K562 (cell line): ENCODE measurements at regions not wholly inside any gene's neighbourhood (a gene's known extent, or its start where the extent isn't known, plus 50 kb on each side); places are given as distances from the start of the nearest gene placed in this dataset.

Experiments
- ATAC-seq: fragments of 200-7000 bp; cut with Tn5 transposase; 3 replicates; pipeline ENCODE4 v1.9.1; 2020; ENCODE audit warnings: moderate library complexity
- BruUV-seq: library from RNA; stranded (reverse); fragments of 400-500 nt; replicated peaks from 2 replicates; lab custom pipeline; 2021; lab: Mats Ljungman, UMichigan
- CTCF ChIA-PET: fragments of 300-600 bp; formaldehyde crosslinking; extraction: SDS; loops from one replicate; lab custom pipeline; 2021; ENCODE audit warnings: low intra/inter-chr PET ratio; lab: Yijun Ruan, JAX
- POLR2A ChIA-PET: fragments of 300-600, 350-650 bp; sonication (Branson Sonifier 250); formaldehyde crosslinking; extraction: SDS; loops from one replicate; lab custom pipeline; 2021; ENCODE audit warnings: antibody characterized with exemption, inconsistent platforms; lab: Yijun Ruan, JAX
- DNase-seq, 4 experiments: peaks; one replicate each; pipeline versions ENCODE4 v3.0.0 to v3.0.0-alpha.2; 2011 to 2018; ENCODE audit warnings: low spot score in 3 of 4, mixed read lengths in 3 of 4; ENCODE audit errors: extremely low read depth in 1 of 4
- FAIRE-seq: peaks from 2 replicates; lab custom pipeline; 2011; peaks lifted over from hg19 to GRCh38; lab: Jason Lieb, UNC
- H2AFZ ChIP-seq: 2 replicates; pipeline ENCODE4 v1.6.0; 2011; ENCODE audit warnings: low read depth, low read length, control low read depth, inconsistent platforms
- H3K27ac ChIP-seq: fragments of 200-600 bp; 3 replicates; pipeline ENCODE4 v1.8.0; 2011; ENCODE audit warnings: low read depth, mild to moderate bottlenecking, control low read depth, inconsistent platforms, low read length, moderate library complexity, mixed read lengths; ENCODE audit errors: extremely low read depth
- H3K27me3 ChIP-seq, 2 experiments: fragments of 300-600 bp in 1 of 2; 2 replicates in 1 of 2; 3 replicates in 1 of 2; pipeline versions ENCODE4 v1.6.0 to v1.8.0; 2011; ENCODE audit warnings: inconsistent platforms in 2 of 2, low read length in 2 of 2, mild to moderate bottlenecking in 1 of 2, mixed read lengths in 1 of 2, moderate library complexity in 1 of 2; ENCODE audit not compliant: control insufficient read depth in 2 of 2, insufficient read depth in 2 of 2
- H3K36me3 ChIP-seq: fragments of 300-600 bp; 3 replicates; pipeline ENCODE4 v1.8.0; 2011; ENCODE audit warnings: mild to moderate bottlenecking, low read length, inconsistent platforms; ENCODE audit not compliant: control insufficient read depth, insufficient read depth
- H3K4me1 ChIP-seq, 2 experiments: fragments of 200-600 bp in 1 of 2; replicated peaks in 1 of 2; 2 replicates in 1 of 2; 3 replicates in 1 of 2; pipeline versions ENCODE4 v1.5.1 to v1.8.0; 2011; ENCODE audit warnings: inconsistent platforms in 2 of 2, low read length in 2 of 2, mild to moderate bottlenecking in 1 of 2, mixed read lengths in 1 of 2, moderate library complexity in 1 of 2; ENCODE audit not compliant: control insufficient read depth in 2 of 2, insufficient read depth in 2 of 2
- H3K4me2 ChIP-seq: 2 replicates; pipeline ENCODE4 v1.6.1; 2011; ENCODE audit warnings: low read length, control low read depth, inconsistent platforms, mixed read lengths; ENCODE audit not compliant: insufficient read depth
- H3K4me3 ChIP-seq: fragments of 200-600 bp; sonication (generic), shearing (Covaris generic); 2 replicates; pipeline ENCODE4 v1.5.1; 2016; ENCODE audit warnings: control low read depth, inconsistent platforms
- H3K79me2 ChIP-seq: fragments of 200-600 bp; 3 replicates; pipeline ENCODE4 v1.8.0; 2011; ENCODE audit warnings: low read length, inconsistent platforms; ENCODE audit not compliant: control insufficient read depth, insufficient read depth
- H3K9ac ChIP-seq, 2 experiments: 2 replicates each; pipeline versions ENCODE4 v1.6.0 to v1.6.1; 2011; ENCODE audit warnings: low read depth in 2 of 2, low read length in 2 of 2, control low read depth in 1 of 2, inconsistent platforms in 1 of 2, mild to moderate bottlenecking in 1 of 2, mixed read lengths in 1 of 2; ENCODE audit not compliant: insufficient read depth in 1 of 2
- H3K9me1 ChIP-seq: one replicate; pipeline ENCODE4 v1.6.0; 2011; ENCODE audit warnings: inconsistent platforms, mild to moderate bottlenecking, low read length, moderate library complexity; ENCODE audit not compliant: control insufficient read depth, insufficient read depth
- H3K9me3 ChIP-seq: replicated peaks from 2 replicates; pipeline ENCODE4 v1.5.1; 2011; ENCODE audit warnings: low read depth, low read length, inconsistent platforms; ENCODE audit not compliant: control insufficient read depth, insufficient read depth
- H4K20me1 ChIP-seq: replicated peaks from 2 replicates; pipeline ENCODE4 v1.6.1; 2011; ENCODE audit warnings: low read length, inconsistent platforms, mixed read lengths; ENCODE audit not compliant: control insufficient read depth, insufficient read depth
- FOXK2 ChIP-seq, 2 experiments: fragments of 450-650 bp; IDR thresholded peaks in 1 of 2; conservative IDR thresholded peaks in 1 of 2; 2 replicates each; pipeline ENCODE4 v1.6.1; 2016; ENCODE audit warnings: low read depth in 2 of 2, mild to moderate bottlenecking in 1 of 2
- HMBOX1 ChIP-seq: sonication (generic); IDR thresholded peaks from 2 replicates; pipeline ENCODE4 v1.6.1; 2016
- YBX1 ChIP-seq: fragments of 450-650 bp; IDR thresholded peaks from 2 replicates; pipeline ENCODE4 v1.7.1; 2016; ENCODE audit warnings: mild to moderate bottlenecking
- WGBS: fragments of 100-300 bp; shearing (Covaris generic); methylation state at CpG from one replicate; pipeline ENCODE4 v1.1.6; 2016; ENCODE audit warnings: low coverage, mixed read lengths; ENCODE audit not compliant: insufficient coverage; ENCODE audit errors: missing lambda C conversion rate; 5-methylcytosine and 5-hydroxymethylcytosine counted together
- in situ Hi-C: fragments of 300-500 bp; cut with MboI; formaldehyde crosslinking; loops from 4 replicates; pipeline ENCODE4 v1.15.0; 2018; ENCODE audit warnings: inconsistent platforms, mixed read lengths
- intact Hi-C: fragments of 100-400 bp; cut with micrococcal nuclease; formaldehyde crosslinking; loops from 2 replicates; pipeline ENCODE4 v1.14.2; 2022
- TF ChIP-seq, protein P1 (sequence below): fragments of 450-650 bp; IDR thresholded peaks from 2 replicates; pipeline ENCODE4 v1.6.1; 2018; ENCODE audit not compliant: partially characterized antibody
- TF ChIP-seq, protein P2 (sequence below): IDR thresholded peaks from 3 replicates; pipeline ENCODE4 v1.6.1; 2011; ENCODE audit warnings: borderline replicate concordance, mild to moderate bottlenecking; ENCODE audit not compliant: insufficient read length, insufficient read depth

- Histone ChIP-seq H3K79me2 (peaks cover 41% of the 10 kb centered on the region), H3K9ac (no peak overlapping the region), H3K9me3 (no peaks in the 10 kb centered on the region), H3K4me1 (peaks cover 5 to 22% of the 10 kb centered on the region in 2 experiments)
- POLR2A ChIA-PET = interaction anchor here (0.6 to 18.6 kb wide), 4 partner anchors 10 to 153 kb away, joined by 4 to 323 read pairs (median 44); a partner anchor contains a TSS
- ATAC-seq (no peak), FAIRE-seq (no peak)
- in situ Hi-C loops = loop anchor here (25.0 kb wide), 1 partner anchor 377 kb away; no protein-coding TSS in a partner anchor
- TF ChIP-seq YBX1 (no peak), HMBOX1 (peak; percentile 23; the same call in 1 of the 2 replicates)
- TF ChIP-seq, all 486 proteins: peak for 1
- 43% methylated on average over 2 of the region's 2 CpGs for WGBS
- Histone ChIP-seq H2AFZ (no peak overlapping the region), H4K20me1 (no peaks in the 10 kb centered on the region), H3K4me2 (no peak overlapping the region), H3K27ac (no peak overlapping the region), H3K9me1 (no peaks in the 10 kb centered on the region), H3K36me3 (peaks cover 21% of the 10 kb centered on the region; the same call in 2 of the 3 replicates), H3K27me3 (no peaks in the 10 kb centered on the region), H3K4me3 (no peak overlapping the region)
- BruUV-seq = no TSS peak
- CTCF ChIA-PET = interaction anchor here (0.6 kb wide), 1 partner anchor 1720 kb away, joined by 3 read pairs; no protein-coding TSS in a partner anchor
- no peak for DNase-seq
- intact Hi-C loops = no loop called here
Measured at GRCh38 chr6:26185004-26185403, 97.8 kb downstream of the HFE start.

- intact Hi-C loops = no loop called here
Measured at GRCh38 chr6:26185802-26186201, 98.6 kb downstream of the HFE start.

More at GRCh38 chr6:26185802-26186201, 98.6 kb downstream of the HFE start:
- H3K27ac ChIP-seq = no peak overlapping the region
- no peak overlapping the region for H3K4me3 ChIP-seq
- no peak overlapping the region for H2AFZ ChIP-seq
- POLR2A ChIA-PET = interaction anchor here (0.6 to 18.6 kb wide), 7 partner anchors 11 to 154 kb away, joined by 4 to 323 read pairs (median 84); a partner anchor contains a TSS
- H4K20me1 ChIP-seq = no peaks in the 10 kb centered on the region
- in situ Hi-C loops = loop anchor here (25.0 kb wide), 1 partner anchor 376 kb away; no protein-coding TSS in a partner anchor
- no peak overlapping the region for H3K9ac ChIP-seq
- FAIRE-seq (no peak), DNase-seq (no peak), ATAC-seq (no peak)
- peaks cover 5 to 27% of the 10 kb centered on the region in 2 experiments for H3K4me1 ChIP-seq
- BruUV-seq = no TSS peak
- H3K79me2 ChIP-seq = peaks cover 48% of the 10 kb centered on the region
- H3K27me3 ChIP-seq = no peaks in the 10 kb centered on the region
- H3K9me3 ChIP-seq = no peaks in the 10 kb centered on the region
- CTCF ChIA-PET = interaction anchor here (0.6 kb wide), 1 partner anchor 27 kb away, joined by 3 read pairs; no protein-coding TSS in a partner anchor
- 94% methylated on average over 2 of the region's 3 CpGs for WGBS
- H3K9me1 ChIP-seq = no peaks in the 10 kb centered on the region
- H3K36me3 ChIP-seq = peaks cover 21% of the 10 kb centered on the region; the same call in 2 of the 3 replicates
- TF ChIP-seq FOXK2 (conservative IDR thresholded peaks at IDR 0.05 in 1 of 2, IDR thresholded peaks at IDR 0.05 in 1 of 2; ENCODE audit: low read depth in 2 of 2) = 0 out of 4 replicates have a peak, but pooled peaks of 1 of the 2 experiments have one; percentile 43
- TF ChIP-seq, protein P1, sequence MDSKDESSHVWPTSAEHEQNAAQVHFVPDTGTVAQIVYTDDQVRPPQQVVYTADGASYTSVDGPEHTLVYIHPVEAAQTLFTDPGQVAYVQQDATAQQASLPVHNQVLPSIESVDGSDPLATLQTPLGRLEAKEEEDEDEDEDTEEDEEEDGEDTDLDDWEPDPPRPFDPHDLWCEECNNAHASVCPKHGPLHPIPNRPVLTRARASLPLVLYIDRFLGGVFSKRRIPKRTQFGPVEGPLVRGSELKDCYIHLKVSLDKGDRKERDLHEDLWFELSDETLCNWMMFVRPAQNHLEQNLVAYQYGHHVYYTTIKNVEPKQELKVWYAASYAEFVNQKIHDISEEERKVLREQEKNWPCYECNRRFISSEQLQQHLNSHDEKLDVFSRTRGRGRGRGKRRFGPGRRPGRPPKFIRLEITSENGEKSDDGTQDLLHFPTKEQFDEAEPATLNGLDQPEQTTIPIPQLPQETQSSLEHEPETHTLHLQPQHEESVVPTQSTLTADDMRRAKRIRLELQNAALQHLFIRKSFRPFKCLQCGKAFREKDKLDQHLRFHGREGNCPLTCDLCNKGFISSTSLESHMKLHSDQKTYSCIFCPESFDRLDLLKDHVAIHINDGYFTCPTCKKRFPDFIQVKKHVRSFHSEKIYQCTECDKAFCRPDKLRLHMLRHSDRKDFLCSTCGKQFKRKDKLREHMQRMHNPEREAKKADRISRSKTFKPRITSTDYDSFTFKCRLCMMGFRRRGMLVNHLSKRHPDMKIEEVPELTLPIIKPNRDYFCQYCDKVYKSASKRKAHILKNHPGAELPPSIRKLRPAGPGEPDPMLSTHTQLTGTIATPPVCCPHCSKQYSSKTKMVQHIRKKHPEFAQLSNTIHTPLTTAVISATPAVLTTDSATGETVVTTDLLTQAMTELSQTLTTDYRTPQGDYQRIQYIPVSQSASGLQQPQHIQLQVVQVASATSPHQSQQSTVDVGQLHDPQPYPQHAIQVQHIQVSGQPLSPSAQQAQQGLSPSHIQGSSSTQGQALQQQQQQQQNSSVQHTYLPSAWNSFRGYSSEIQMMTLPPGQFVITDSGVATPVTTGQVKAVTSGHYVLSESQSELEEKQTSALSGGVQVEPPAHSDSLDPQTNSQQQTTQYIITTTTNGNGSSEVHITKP = peak; percentile 96
- TF ChIP-seq, protein P2, sequence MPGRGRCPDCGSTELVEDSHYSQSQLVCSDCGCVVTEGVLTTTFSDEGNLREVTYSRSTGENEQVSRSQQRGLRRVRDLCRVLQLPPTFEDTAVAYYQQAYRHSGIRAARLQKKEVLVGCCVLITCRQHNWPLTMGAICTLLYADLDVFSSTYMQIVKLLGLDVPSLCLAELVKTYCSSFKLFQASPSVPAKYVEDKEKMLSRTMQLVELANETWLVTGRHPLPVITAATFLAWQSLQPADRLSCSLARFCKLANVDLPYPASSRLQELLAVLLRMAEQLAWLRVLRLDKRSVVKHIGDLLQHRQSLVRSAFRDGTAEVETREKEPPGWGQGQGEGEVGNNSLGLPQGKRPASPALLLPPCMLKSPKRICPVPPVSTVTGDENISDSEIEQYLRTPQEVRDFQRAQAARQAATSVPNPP = no peak
- no peak overlapping the region for H3K4me2 ChIP-seq
